ENCODE measurements at regions not wholly inside any gene's neighbourhood (a gene's known extent, or its start where the extent isn't known, plus 50 kb on each side); places are given as distances from the start of the nearest gene placed in this dataset.

GRCh38 chr3:22117751-22118346, 366.8 kb upstream of the ZNF385D start:
- DNase-seq = peak; percentile 29 to 50

- no peak for DNase-seq
Observed at GRCh38 chr3:22118542-22118941, 367.5 kb upstream of the ZNF385D start.

GRCh38 chr3:22121068-22121701, 370.2 kb upstream of the ZNF385D start:
- no peak for DNase-seq

GRCh38 chr3:22122567-22122966, 371.6 kb upstream of the ZNF385D start:
- no peak for DNase-seq

GRCh38 chr3:22129101-22129500, 378.1 kb upstream of the ZNF385D start:
- no peak for DNase-seq

GRCh38 chr3:22141769-22142168, 390.8 kb upstream of the ZNF385D start:
- no peak for DNase-seq

- no peak for DNase-seq
Observed at GRCh38 chr3:22147161-22147560, 396.2 kb upstream of the ZNF385D start.

GRCh38 chr3:22156868-22157267, 405.9 kb upstream of the ZNF385D start:
- DNase-seq = no peak

- DNase-seq = no peak
Observed at GRCh38 chr3:22157848-22158247, 406.8 kb upstream of the ZNF385D start.

GRCh38 chr3:22159004-22159695, 408.1 kb upstream of the ZNF385D start:
- no peak for DNase-seq

GRCh38 chr3:22161315-22161714, 410.3 kb upstream of the ZNF385D start:
- DNase-seq = no peak

GRCh38 chr3:22170370-22170769, 419.4 kb upstream of the ZNF385D start:
- DNase-seq = no peak

GRCh38 chr3:22172964-22173363, 422.0 kb upstream of the ZNF385D start:
- DNase-seq = no peak

- DNase-seq = peak in 1 of 2 experiments; percentile 8
Observed at GRCh38 chr3:22175947-22176346, 424.9 kb upstream of the ZNF385D start.

GRCh38 chr3:22176911-22177310, 425.9 kb upstream of the ZNF385D start:
- peak; percentile 11 to 67 for DNase-seq

GRCh38 chr3:22189616-22190015, 438.6 kb upstream of the ZNF385D start:
- no peak for DNase-seq

- no peak for DNase-seq
Observed at GRCh38 chr3:22199095-22199494, 448.1 kb upstream of the ZNF385D start.

- no peak for DNase-seq
Observed at GRCh38 chr3:22208844-22209243, 457.8 kb upstream of the ZNF385D start.

- DNase-seq = no peak
Observed at GRCh38 chr3:22209578-22209977, 458.6 kb upstream of the ZNF385D start.

- no peak for DNase-seq
Observed at GRCh38 chr3:22210693-22211092, 459.7 kb upstream of the ZNF385D start.

GRCh38 chr3:22216601-22217000, 465.6 kb upstream of the ZNF385D start:
- DNase-seq = no peak

- DNase-seq = no peak
Observed at GRCh38 chr3:22225161-22225560, 474.2 kb upstream of the ZNF385D start.

- DNase-seq = no peak
Observed at GRCh38 chr3:22228705-22229104, 477.7 kb upstream of the ZNF385D start.

GRCh38 chr3:22231061-22231460, 480.1 kb upstream of the ZNF385D start:
- no peak for DNase-seq

All from NCI-H446 (cell line).